Erythroblast (primary cell): ENCODE measurements at regions not wholly inside any gene's neighbourhood (a gene's known extent, or its start where the extent isn't known, plus 50 kb on each side); places are given as distances from the start of the nearest gene placed in this dataset.
"Not testable (repeated sequence)": the region's sequence is repeated elsewhere in the genome, so short reads cannot be mapped to it uniquely, and the experiment has no call there.

ENCODE experiments used
- DNase-seq, 2 experiments: peaks; one replicate each; lab custom pipeline; 2025; lab: John Stamatoyannopoulos, UW
- GATA1 ChIP-seq: IDR thresholded peaks from 2 replicates; pipeline ENCODE4 v1.6.1; 2011; ENCODE audit warnings: low read depth, mild to moderate bottlenecking, control low read depth, low read length, moderate library complexity
- POLR2A ChIP-seq: IDR thresholded peaks from 2 replicates; pipeline ENCODE4 v1.6.1; 2011; ENCODE audit warnings: mild to moderate bottlenecking, low read length

DNA sequence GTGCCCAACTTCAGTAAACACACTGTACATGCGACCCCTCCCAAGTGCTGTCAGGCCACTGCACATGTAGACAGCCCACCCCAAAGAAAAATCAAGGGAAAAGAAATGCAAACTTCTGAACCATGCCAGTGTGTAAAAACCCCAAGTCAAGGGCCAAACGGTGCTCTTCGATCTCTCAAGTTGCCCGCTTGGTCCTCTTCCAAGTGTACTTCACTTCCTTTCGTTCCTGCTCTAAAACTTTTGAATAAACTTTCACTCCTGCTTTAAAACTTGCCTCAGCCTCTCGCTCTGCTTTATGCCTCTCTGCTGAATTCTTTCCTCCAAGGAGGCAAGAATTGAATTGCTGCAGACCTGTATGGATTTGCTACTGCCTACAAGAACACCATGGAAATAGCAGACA lies 600.7 kb downstream of the KCTD12 start:
- no peak for TF ChIP-seq POLR2A

GRCh38 chr13:76279766-76280165 lies 606.4 kb downstream of the KCTD12 start:
- DNase-seq = not testable (repeated sequence)

More for the DNA sequence above, 600.7 kb downstream of the KCTD12 start:
- no peak for DNase-seq

DNA sequence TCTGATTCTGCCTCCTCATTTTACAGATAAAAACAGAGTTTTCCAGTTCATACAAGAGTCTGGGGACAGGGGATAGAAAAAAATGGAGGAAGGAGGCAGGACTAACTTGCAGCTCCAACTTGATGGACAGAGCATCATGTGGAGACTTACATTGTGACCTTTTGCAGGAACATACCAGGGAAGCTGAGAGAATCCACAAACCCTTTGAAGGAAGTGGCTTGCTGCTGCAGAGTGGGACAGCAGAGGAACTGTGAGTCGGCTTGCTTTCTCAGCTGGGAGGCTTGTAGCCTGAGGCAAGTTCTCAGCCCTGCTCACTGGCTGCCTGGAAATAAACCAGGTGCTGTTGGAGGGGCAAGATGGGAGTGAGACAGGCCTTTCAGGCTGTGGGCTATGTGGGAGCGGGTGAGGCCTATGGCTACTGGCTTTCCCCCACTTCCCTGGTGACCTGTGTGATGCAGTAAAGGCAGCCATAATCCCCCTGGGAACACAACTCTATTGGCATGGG lies 614.4 kb downstream of the KCTD12 start:
- DNase-seq = no peak
- no peak for TF ChIP-seq POLR2A
- no peak for TF ChIP-seq GATA1

DNA sequence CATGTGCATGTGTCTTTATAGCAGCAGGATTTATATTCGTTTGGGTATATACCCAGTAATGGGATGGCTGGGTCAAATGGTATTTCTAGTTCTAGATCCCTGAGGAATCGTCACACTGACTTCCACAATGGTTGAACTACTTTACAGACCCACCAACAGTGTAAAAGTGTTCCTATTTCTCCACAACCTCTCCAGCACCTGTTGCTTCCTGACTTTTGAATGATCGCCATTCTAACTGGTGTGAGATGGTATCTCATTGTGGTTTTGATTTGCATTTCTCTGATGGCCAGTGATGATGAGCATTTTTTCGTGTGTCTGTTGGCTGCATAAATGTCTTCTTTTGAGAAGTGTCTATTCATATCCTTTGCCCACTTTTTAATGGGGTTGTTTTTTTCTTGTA lies 617.9 kb downstream of the KCTD12 start:
- DNase-seq = not testable (repeated sequence)

- TF ChIP-seq GATA1 = no peak
- TF ChIP-seq POLR2A = no peak
Measured at GRCh38 chr13:76267216-76267615, 619.0 kb downstream of the KCTD12 start.

DNA sequence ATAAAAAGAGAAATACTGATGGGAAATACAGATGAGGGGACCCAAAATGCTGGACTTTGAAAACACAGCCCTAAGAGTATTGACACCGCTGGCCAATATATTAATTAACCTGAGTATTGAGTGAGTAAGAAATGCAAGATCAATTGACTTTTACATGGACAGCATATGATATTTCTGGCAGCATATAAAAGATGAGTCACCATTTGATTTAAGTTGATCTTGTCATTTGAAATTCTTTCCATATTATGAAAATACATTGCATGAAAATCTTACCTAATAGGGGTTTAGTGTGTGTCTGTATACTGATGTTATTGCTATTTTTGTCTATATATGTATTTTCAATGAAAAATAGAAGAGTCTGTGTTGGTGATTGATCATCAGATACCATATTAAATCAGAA lies 619.6 kb downstream of the KCTD12 start:
- TF ChIP-seq GATA1 (no peak), POLR2A (no peak)
- no peak for DNase-seq

More at GRCh38 chr13:76267216-76267615, 619.0 kb downstream of the KCTD12 start:
- DNase-seq = no peak

- TF ChIP-seq POLR2A (no peak), GATA1 (no peak)
- DNase-seq = no peak
Measured at GRCh38 chr13:76250211-76250610, 614.1 kb downstream of the LMO7 start.

GRCh38 chr13:76245920-76246319 lies 609.8 kb downstream of the LMO7 start:
- TF ChIP-seq POLR2A (no peak), GATA1 (no peak)

DNA sequence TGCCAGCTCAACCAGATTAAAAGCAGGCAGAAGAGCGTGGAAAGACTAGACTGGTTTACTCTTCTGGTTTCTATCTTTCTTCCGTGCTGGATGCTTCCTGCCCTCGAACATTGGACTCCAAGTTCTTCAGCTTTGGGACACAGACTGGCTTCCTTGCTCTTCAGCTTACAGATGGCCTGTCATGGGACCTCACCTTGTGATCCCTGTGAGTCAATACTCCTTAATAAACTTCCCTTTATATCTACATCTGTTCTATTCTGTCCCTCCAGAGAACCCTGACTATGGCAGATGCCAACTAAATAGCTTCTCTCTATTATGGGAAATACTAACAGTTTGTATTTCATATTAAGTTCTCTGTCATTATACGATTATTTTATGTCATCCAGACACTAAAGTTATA lies 609.1 kb downstream of the LMO7 start:
- DNase-seq = no peak
- no peak for TF ChIP-seq POLR2A
- TF ChIP-seq GATA1 = no peak

More at GRCh38 chr13:76245920-76246319, 609.8 kb downstream of the LMO7 start:
- DNase-seq = no peak

DNA sequence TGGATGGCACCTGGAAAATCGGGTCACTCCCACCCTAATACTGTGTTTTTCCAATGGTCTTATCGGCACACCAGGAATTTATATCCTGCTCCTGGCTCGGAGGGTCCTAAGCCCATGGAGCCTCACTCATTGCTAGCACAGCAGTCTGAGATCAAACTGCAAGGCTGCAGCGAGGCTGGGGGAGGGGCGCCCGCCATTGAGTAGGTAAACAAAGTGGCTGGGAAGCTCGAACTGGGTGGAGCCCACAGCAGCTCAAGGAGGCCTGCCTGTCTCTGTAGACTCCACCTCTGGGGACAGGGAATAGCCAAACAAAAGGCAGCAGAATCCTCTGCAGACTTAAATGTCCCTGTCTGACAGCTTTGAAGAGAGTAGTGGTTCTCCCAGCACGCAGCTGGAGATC lies 607.0 kb downstream of the LMO7 start:
- not testable (repeated sequence) for DNase-seq

- DNase-seq = no peak
- TF ChIP-seq GATA1 = no peak
- TF ChIP-seq POLR2A = no peak
Measured at GRCh38 chr13:76239031-76239680, 603.0 kb downstream of the LMO7 start.

GRCh38 chr13:76231522-76232167 lies 595.5 kb downstream of the LMO7 start:
- TF ChIP-seq GATA1 = no peak
- TF ChIP-seq POLR2A = no peak
- DNase-seq = no peak

GRCh38 chr13:76229281-76229680 lies 593.2 kb downstream of the LMO7 start:
- no peak for DNase-seq
- TF ChIP-seq GATA1 (no peak), POLR2A (no peak)

GRCh38 chr13:76226941-76227340 lies 590.8 kb downstream of the LMO7 start:
- no peak for DNase-seq
- no peak for TF ChIP-seq GATA1
- TF ChIP-seq POLR2A = no peak
